HEK293T (cell line): ENCODE measurements at regions not wholly inside any gene's neighbourhood (a gene's known extent, or its start where the extent isn't known, plus 50 kb on each side); places are given as distances from the start of the nearest gene placed in this dataset.

ENCODE experiments used
- BHLHE40 ChIP-seq: fragments of 450-650 bp; IDR thresholded peaks from 2 replicates; pipeline ENCODE4 v1.6.1; 2016; ENCODE audit warnings: mild to moderate bottlenecking, moderate library complexity, borderline replicate concordance
- ELF4 ChIP-seq: fragments of 450-650 bp; IDR thresholded peaks from 2 replicates; pipeline ENCODE4 v1.6.1; 2017; ENCODE audit warnings: antibody characterized with exemption
- FOXA1 ChIP-seq: fragments of 450-650 bp; IDR thresholded peaks from 2 replicates; pipeline ENCODE4 v1.6.1; 2016; ENCODE audit warnings: mild to moderate bottlenecking
- FOXK2 ChIP-seq: fragments of 450-650 bp; IDR thresholded peaks from 2 replicates; pipeline ENCODE4 v1.6.1; 2016; ENCODE audit warnings: mild to moderate bottlenecking
- FOXM1 ChIP-seq: fragments of 450-650 bp; IDR thresholded peaks from 2 replicates; pipeline ENCODE4 v1.6.1; 2017; ENCODE audit warnings: mild to moderate bottlenecking, borderline replicate concordance
- NFRKB ChIP-seq: fragments of 450-650 bp; IDR thresholded peaks from 2 replicates; pipeline ENCODE4 v1.6.1; 2016; ENCODE audit warnings: mild to moderate bottlenecking, moderate library complexity
- SP1 ChIP-seq: fragments of 450-650 bp; IDR thresholded peaks from 2 replicates; pipeline ENCODE4 v1.6.1; 2017
- SUZ12 ChIP-seq: fragments of 450-650 bp; IDR thresholded peaks from 2 replicates; pipeline ENCODE4 v1.6.1; 2016; ENCODE audit warnings: mild to moderate bottlenecking
- TARDBP ChIP-seq: fragments of 450-650 bp; IDR thresholded peaks from 2 replicates; pipeline ENCODE4 v1.6.1; 2016
- TF ChIP-seq, protein P1 (sequence below): fragments of 450-650 bp; IDR thresholded peaks from 2 replicates; pipeline ENCODE4 v1.6.1; 2016

- TF ChIP-seq NFRKB (no peak), ELF4 (no peak), FOXK2 (no peak), BHLHE40 (no peak), FOXA1 (no peak), SP1 (no peak), FOXM1 (no peak), TARDBP (no peak), SUZ12 (no peak)
- TF ChIP-seq, protein P1, sequence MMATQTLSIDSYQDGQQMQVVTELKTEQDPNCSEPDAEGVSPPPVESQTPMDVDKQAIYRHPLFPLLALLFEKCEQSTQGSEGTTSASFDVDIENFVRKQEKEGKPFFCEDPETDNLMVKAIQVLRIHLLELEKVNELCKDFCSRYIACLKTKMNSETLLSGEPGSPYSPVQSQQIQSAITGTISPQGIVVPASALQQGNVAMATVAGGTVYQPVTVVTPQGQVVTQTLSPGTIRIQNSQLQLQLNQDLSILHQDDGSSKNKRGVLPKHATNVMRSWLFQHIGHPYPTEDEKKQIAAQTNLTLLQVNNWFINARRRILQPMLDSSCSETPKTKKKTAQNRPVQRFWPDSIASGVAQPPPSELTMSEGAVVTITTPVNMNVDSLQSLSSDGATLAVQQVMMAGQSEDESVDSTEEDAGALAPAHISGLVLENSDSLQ = no peak
Measured at GRCh38 chr15:38826880-38827279, 262.3 kb upstream of the RASGRP1 start.
